Ammon's horn (tissue), 1 donor: ENCODE measurements at regions not wholly inside any gene's neighbourhood (a gene's known extent, or its start where the extent isn't known, plus 50 kb on each side); places are given as distances from the start of the nearest gene placed in this dataset.

Experiments used
- DNase-seq: peaks from one replicate; pipeline ENCODE4 v3.0.0-alpha.2; 2016; ENCODE audit warnings: low spot score

- no peak for DNase-seq
These were observed 132.5 kb upstream of the RFLNA start for GRCh38 chr12:124162151-124163110.

DNA sequence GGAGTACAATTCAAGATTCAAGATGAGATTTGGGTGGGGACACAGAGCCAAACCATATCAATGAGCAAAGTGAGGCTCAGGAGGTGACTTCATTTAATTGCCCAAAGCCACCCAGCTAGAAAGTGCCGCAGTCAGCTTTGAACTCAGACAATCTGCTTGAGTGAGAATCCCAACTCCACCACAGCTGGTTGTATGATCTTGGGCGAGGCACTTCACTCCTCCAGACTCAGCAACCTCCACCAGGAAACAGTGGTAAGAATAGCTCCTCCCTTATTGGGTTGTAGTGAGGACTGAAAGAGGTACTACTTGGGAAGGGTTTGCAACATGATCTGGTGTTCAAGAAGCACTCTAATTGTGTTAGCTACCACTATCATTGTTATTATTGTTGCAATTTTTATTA, 129.2 kb upstream of the RFLNA start:
- DNase-seq = no peak

- no peak for DNase-seq
These were observed 127.8 kb upstream of the RFLNA start for GRCh38 chr12:124167141-124167540.

GRCh38 chr12:124168016-124168786, 126.7 kb upstream of the RFLNA start:
- no peak for DNase-seq

GRCh38 chr12:124169577-124170284, 125.2 kb upstream of the RFLNA start:
- DNase-seq = no peak

DNA sequence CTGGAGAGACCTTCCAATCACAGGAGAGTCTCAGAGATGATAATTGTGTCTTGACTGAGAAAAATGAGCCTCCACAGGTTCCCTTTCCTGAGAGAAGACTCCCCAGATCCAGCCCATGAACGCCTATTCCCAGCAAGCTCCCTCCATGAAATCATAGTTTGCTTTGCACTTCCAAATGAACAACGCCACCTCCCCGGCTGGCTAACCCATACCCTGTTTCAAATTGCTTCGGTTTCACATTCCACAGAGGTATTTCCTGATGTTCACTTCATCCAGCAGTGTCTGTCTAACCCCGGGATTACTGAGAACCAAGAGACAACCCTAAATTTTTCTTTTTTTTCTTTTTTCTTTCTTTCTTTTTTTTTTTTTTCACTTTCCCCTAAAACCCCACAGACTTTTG, 124.1 kb upstream of the RFLNA start:
- DNase-seq = no peak

DNA sequence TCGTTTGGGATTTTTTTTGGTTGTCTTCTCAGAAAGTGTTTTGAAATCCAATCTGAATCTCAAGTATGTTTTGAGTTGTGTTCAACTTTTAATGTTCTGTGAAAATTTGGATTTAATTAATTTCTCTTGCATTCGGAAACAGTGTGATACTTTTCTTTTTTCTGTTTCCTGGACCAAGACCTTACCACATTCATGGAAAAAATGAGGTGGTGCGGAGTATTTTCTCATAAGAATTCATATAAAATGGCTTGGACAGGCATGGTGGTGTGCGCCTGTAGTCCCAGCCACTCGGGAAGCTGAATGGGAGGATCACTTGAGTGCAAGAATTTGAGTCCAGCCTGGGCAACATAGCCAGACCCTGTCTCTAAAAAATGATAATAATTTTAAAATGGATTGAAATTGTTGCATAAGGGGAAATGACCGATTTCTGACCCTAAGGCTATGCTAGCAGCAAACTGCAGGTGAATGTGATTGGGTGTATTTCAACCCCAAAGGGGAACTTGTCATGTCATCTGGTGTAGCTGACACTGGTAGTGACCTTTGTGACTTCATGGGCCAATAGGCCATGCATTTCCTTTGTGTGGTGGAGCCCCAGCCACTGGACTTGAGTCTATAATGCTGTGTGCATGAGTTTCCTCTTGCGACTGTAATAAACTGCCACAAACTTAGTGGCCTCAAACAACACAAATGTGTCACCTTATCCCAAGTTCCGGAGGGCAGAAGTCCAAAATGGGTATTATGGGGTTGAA, 123.5 kb upstream of the RFLNA start:
- DNase-seq = no peak

GRCh38 chr12:124172636-124173035, 122.3 kb upstream of the RFLNA start:
- no peak for DNase-seq

DNA sequence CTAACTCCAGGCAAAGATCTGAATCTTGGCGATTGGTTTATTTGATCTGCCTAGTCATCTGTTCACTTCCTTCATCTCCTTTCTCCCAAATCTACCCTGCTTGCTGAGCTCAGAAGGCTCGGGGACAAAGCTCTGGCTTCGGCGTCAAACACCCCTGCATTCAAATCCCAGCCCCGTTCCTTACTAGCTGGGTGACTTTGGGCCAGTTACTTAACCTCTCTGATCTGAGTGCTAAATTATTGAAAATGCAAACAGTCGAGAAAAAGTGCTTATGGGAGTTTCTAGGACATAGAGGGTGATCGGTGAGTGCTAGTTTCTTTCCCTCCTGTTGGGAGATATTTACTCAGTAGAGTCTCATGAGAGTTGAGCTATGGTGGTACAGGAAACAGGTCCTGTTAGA, 121.2 kb upstream of the RFLNA start:
- no peak for DNase-seq

DNA sequence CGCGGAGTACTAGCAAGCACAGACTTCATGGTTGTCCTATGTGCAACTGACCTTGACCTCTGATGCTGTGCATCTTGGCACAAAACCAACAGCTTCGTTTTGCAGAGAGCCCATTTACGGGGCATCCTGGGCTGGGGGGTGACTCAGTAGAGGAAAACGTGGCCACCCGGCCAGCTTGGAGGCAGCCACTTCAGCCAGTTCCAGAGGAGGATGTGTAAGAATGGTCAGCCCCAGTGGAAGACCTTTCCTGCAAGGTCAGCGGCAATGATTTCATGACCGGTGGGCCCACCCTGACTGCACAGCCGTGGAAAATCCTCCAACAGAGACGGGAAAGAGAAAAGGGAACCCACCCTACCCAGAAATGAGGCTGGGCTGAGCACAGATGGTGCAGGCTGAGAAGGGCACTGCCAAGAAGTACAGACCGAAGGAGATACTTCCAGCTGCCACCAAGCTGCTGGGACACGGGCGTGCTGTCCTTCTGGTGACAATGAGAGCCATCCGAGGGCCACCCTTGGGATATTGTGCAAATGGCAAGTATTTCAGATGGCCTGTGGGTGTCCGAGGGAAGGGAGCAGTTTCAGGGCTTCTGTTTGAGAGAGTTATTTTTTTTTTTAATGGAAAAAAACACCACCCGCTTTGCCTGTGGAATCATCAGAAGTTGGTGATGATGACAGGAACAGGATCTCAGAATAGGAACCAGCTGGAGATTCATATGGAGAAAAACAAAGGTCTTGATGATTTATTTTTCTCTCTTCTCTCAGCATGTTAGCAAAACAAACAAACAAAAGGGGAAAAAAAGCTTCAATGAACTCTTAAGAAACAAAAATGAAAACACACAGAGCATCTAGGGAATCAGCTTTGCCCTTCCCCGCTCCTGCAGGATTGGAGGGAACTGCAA, 120.2 kb upstream of the RFLNA start:
- peak; percentile 14 for DNase-seq

DNA sequence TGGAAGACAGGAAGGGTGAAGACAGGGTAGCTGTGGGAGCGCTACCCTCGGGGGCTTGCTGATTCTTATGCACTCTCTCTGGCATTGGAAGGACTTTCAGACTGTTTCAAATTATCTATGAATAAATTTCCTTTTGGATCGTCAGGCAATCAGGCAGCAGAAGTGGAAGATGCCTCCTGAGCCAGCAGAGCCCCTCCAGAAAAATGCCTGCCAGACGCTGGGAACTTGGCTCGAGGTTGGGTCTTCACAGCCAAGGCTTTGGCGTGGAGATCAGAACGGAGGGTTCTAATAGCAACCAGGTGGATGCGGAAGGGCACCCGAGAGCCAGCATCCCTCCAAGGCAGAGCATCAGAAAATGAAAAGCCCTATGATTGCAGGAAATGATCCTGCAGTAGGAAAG, 119.2 kb upstream of the RFLNA start:
- DNase-seq = no peak

DNA sequence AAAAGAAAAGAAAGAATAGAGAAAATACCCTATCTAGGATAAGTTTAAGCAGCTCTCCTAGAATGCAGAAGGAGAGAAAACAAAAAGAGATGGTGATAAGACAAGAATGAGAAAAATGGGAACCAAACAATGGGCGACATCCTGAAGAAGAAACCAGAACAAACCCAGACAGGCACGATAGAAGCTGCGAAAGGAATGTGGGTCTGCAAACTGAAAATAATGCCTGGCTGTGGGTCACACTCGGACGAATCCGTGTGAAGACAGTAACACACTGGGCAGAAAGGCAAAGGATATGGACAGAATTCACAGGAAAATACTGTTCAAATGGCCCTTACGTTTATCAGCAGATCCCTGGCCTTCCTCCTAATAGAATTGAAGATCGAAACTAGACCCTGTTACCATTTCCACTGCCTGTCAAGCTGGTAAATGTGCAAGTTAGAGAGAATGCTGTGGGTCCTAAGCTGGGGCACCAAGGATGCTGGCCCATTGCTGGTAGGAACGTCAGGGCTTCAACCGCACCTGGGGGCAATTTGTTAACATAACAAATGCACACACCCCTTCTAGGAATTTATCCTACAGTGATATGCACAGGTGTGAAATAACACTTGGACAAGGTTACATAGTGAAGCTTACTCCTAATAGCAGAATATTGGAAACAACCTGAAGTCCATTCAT, 117.5 kb upstream of the RFLNA start:
- no peak for DNase-seq

DNA sequence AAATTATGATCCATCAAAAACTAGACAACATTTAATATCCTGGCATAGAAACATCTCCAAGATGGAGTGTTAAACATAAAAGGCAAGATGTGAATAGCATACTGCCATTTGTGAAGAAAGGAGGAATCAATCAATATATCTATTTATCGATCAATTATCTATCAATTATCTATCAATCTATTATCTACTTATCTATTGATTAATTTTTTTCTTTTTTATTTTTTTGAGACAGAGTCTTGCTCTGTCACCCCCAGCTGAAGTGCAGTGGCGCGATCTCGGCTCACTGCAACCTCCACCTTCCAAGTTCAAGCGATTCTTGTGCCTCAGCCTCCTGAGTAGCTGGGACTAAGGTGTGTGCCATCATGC, 117.0 kb upstream of the RFLNA start:
- DNase-seq = no peak

DNA sequence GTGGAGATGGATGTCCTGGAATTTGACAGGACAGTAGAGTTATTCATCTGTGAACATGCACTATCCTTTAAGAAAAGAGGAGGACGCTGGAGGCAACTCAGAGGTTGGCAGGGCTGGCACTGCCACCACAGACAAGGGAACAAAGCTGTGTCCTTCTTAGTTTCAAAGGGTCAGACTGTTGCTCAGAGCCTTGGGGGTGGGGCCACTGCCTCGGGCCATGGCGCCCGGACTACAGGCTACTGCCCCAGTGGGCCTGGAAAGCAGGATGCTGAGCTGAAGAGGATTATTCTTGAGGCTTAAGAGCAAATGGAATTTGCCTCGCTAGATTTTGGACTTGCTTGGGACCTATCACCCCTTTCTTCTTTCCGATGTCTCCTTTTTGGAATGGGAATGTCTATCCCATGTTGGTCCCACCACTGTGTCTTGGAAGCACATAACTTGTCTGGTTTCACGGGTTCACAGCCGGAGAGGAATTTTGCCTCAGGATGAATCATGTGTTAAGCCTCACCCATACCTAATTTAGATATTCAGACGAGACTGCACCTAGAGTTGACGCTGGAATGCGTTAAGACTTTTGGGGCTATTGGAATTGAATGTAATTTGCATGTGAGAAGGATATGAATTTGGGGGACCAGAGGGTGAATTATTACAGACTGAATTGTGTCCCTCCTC, 114.8 kb upstream of the RFLNA start:
- DNase-seq = no peak

DNA sequence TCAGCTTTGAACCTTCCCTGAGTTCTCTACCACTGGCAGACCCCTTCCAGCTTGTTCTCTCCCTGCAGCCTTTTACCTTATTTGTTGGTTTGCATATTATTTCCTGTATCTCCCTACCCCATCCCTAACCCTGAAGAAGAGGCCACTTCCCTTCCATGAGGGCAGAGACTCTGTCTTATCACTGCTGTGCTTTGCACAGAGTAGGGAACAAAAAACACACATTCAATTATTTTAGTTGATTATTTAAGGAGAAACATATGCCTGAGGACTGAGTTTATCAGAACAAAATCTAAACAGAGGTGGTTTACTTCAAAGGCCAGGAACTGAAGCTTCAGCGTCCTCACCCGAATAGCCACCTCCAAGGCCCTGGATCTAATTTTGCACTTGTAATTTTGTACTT, 111.7 kb upstream of the RFLNA start:
- DNase-seq = no peak

GRCh38 chr12:124184456-124184855, 110.4 kb upstream of the RFLNA start:
- DNase-seq = no peak

DNA sequence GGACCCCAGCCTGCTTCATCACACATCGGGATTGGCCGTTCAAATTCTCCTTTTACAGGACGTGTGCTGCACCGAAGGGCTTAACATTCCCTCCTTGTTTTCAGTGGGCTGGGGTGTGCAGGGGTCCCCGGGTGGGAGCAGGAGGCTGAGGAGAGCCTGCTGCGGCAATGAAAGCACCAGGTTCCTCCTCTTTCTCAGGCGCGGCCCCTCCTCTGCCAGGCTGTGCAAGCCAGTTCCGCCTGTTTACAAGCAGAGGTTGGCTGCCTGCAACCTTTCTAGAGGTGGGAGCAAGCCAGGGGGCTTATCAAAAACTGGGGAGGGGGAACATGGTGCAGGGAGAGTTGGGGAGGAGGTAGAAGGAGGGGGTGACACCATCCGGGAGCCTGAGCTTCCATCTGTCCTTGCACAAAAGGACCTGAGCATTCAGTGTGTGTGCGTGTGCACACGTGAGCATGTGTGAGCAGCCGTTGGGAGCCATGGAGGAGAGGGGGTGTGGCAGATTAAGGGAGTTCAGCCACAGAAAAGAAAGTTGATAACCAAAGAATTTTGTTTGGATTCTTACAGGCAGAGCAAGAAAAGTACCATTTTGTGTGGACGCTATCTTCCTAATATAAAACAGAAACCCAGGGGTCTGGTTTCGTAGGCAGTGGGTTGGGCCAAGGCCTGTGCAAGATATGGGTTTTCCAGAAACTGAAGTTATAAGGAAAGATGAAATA, 108.8 kb upstream of the RFLNA start:
- DNase-seq = no peak

GRCh38 chr12:124188084-124188483, 106.8 kb upstream of the RFLNA start:
- DNase-seq = no peak
